ENCODE measurements at regions not wholly inside any gene's neighbourhood (a gene's known extent, or its start where the extent isn't known, plus 50 kb on each side); places are given as distances from the start of the nearest gene placed in this dataset.

- Mint-ChIP-seq H3K4me3 (no peak overlapping the region), H3K4me1 (ENCODE audit: low read depth) (no peaks in the 10 kb centered on the region), H3K36me3 (ENCODE audit: low read depth) (no peaks in the 10 kb centered on the region), H3K9me3 (no peaks in the 10 kb centered on the region), H3K27me3 (ENCODE audit: low read depth) (no peaks in the 10 kb centered on the region), H3K27ac (no peak overlapping the region)
- DNase-seq (ENCODE audit: low spot score), result no peak
These were observed 244.4 kb downstream of the LRRIQ3 start for GRCh38 chr1:73953586-73953985.

- Mint-ChIP-seq H3K36me3 (ENCODE audit: low read depth) (no peaks in the 10 kb centered on the region), H3K4me3 (no peak overlapping the region), H3K4me1 (ENCODE audit: low read depth) (no peaks in the 10 kb centered on the region), H3K9me3 (no peaks in the 10 kb centered on the region), H3K27ac (no peak overlapping the region), H3K27me3 (ENCODE audit: low read depth) (no peaks in the 10 kb centered on the region)
- no peak for DNase-seq (ENCODE audit: low spot score)
These were observed 244.8 kb downstream of the LRRIQ3 start for GRCh38 chr1:73953186-73953585.

DNA sequence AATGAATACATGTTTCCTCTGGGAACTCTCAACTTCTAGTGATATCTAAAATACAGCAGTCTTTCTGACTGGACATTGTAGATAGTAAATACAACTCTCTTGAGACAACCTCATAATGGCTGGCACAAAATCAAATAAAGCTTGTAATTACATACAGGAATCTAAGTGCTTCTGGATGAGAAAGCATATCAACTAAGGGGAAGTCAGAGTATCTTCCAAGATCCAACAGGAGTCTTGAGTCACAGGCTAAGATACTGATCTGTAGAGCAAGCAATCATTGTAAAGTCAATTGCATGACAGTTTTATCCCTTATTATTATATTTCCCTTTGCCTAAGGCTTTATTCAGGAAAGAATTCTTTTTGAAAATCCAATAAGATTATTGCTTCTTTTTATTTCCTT is 249.9 kb downstream of the LRRIQ3 start:
- Mint-ChIP-seq H3K27me3 (ENCODE audit: low read depth) (no peaks in the 10 kb centered on the region), H3K36me3 (ENCODE audit: low read depth) (no peaks in the 10 kb centered on the region), H3K4me3 (no peak overlapping the region), H3K9me3 (no peaks in the 10 kb centered on the region), H3K4me1 (ENCODE audit: low read depth) (no peaks in the 10 kb centered on the region), H3K27ac (no peak overlapping the region)
- no peak for DNase-seq (ENCODE audit: low spot score)

DNA sequence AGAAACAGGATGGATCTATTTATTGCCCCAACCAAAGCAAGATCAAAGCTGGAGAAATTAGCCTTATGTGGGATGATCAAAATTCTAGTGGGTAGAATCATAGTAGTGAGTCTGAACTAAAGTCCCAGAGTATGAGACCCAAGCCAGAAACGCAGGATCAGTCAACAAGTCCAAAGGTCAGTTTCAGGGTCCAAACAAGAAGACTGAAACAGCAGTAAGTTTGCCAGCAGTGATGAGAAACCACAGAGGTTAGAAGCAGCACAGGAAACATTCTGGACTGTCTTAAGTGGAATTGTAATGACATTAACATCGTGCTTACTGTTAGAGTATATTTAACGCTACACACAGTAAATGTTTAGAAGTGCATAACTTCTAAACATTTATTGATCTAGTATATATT is 251.0 kb downstream of the LRRIQ3 start:
- no peak overlapping the region for H3K4me3 Mint-ChIP-seq
- H3K9me3 Mint-ChIP-seq, result no peaks in the 10 kb centered on the region
- DNase-seq (ENCODE audit: low spot score), result no peak
- H3K27ac Mint-ChIP-seq, result no peak overlapping the region
- no peaks in the 10 kb centered on the region for H3K36me3 Mint-ChIP-seq (ENCODE audit: low read depth)
- no peaks in the 10 kb centered on the region for H3K27me3 Mint-ChIP-seq (ENCODE audit: low read depth)
- H3K4me1 Mint-ChIP-seq (ENCODE audit: low read depth), result no peaks in the 10 kb centered on the region

GRCh38 chr1:73943270-73943669 is 254.7 kb downstream of the LRRIQ3 start:
- Mint-ChIP-seq H3K27ac (no peak overlapping the region), H3K27me3 (ENCODE audit: low read depth) (no peaks in the 10 kb centered on the region), H3K4me3 (no peak overlapping the region), H3K9me3 (no peaks in the 10 kb centered on the region), H3K4me1 (ENCODE audit: low read depth) (no peaks in the 10 kb centered on the region), H3K36me3 (ENCODE audit: low read depth) (no peaks in the 10 kb centered on the region)
- DNase-seq (ENCODE audit: low spot score), result no peak

DNA sequence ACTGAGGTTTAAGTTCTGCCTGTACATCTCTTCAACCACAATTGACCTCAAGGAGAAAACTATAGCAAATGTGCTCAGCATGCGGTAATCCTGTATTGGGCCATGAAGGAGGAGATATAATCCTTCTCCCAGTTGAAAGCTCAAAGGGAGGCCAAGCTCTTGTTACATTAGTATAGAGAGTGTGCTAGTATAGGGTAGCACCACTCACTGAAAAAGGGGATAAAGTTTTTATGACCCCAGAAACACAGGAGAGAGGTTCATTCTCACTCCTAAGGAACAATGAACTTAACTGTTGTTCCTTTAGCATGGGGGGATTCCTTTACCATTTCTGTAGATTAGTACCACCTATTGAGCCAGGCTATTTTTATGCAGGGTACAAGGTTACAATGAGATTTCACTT is 267.7 kb downstream of the LRRIQ3 start:
- H3K9me3 Mint-ChIP-seq, result no peaks in the 10 kb centered on the region
- H3K27me3 Mint-ChIP-seq (ENCODE audit: low read depth), result no peaks in the 10 kb centered on the region
- no peak for DNase-seq (ENCODE audit: low spot score)
- no peaks in the 10 kb centered on the region for H3K36me3 Mint-ChIP-seq (ENCODE audit: low read depth)
- no peak overlapping the region for H3K4me3 Mint-ChIP-seq
- H3K27ac Mint-ChIP-seq, result no peak overlapping the region
- H3K4me1 Mint-ChIP-seq (ENCODE audit: low read depth), result no peaks in the 10 kb centered on the region

- no peaks in the 10 kb centered on the region for H3K4me1 Mint-ChIP-seq (ENCODE audit: low read depth)
- H3K36me3 Mint-ChIP-seq (ENCODE audit: low read depth), result no peaks in the 10 kb centered on the region
- no peak overlapping the region for H3K27ac Mint-ChIP-seq
- no peak overlapping the region for H3K4me3 Mint-ChIP-seq
- peaks cover 26% of the 10 kb centered on the region for H3K9me3 Mint-ChIP-seq
- no peaks in the 10 kb centered on the region for H3K27me3 Mint-ChIP-seq (ENCODE audit: low read depth)
- no peak for DNase-seq (ENCODE audit: low spot score)
These were observed 283.0 kb downstream of the LRRIQ3 start for GRCh38 chr1:73914951-73915350.

DNA sequence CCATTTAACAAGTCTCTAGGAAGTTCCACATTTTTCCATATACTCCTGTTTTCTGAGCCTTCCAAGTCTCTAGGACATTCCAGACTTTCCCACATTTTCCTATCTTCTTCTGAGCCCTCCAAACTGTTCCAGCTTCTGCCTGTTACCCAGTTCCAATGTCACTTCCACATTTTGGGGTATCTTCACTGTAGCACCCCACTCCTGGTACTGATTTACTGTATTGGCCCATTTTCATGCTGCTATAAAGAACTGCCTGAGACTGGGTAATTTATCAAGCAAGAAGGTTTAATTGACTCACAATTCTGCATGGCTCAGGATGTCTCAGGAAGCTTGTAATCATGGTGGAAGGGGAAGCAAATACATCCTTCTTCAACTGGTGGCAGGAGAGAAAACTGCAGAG is 285.0 kb downstream of the LRRIQ3 start:
- no peaks in the 10 kb centered on the region for H3K36me3 Mint-ChIP-seq (ENCODE audit: low read depth)
- no peaks in the 10 kb centered on the region for H3K27me3 Mint-ChIP-seq (ENCODE audit: low read depth)
- H3K4me1 Mint-ChIP-seq (ENCODE audit: low read depth), result no peaks in the 10 kb centered on the region
- no peak for DNase-seq (ENCODE audit: low spot score)
- H3K4me3 Mint-ChIP-seq, result no peak overlapping the region
- peaks cover 26% of the 10 kb centered on the region for H3K9me3 Mint-ChIP-seq
- no peak overlapping the region for H3K27ac Mint-ChIP-seq

GRCh38 chr1:73911849-73912248 is 286.1 kb downstream of the LRRIQ3 start:
- H3K9me3 Mint-ChIP-seq, result peaks cover 26% of the 10 kb centered on the region
- no peak overlapping the region for H3K4me3 Mint-ChIP-seq
- no peaks in the 10 kb centered on the region for H3K36me3 Mint-ChIP-seq (ENCODE audit: low read depth)
- no peak for DNase-seq (ENCODE audit: low spot score)
- no peaks in the 10 kb centered on the region for H3K4me1 Mint-ChIP-seq (ENCODE audit: low read depth)
- no peaks in the 10 kb centered on the region for H3K27me3 Mint-ChIP-seq (ENCODE audit: low read depth)
- no peak overlapping the region for H3K27ac Mint-ChIP-seq

GRCh38 chr1:73910466-73910865 is 287.5 kb downstream of the LRRIQ3 start:
- no peaks in the 10 kb centered on the region for H3K27me3 Mint-ChIP-seq (ENCODE audit: low read depth)
- no peak for DNase-seq (ENCODE audit: low spot score)
- no peak overlapping the region for H3K4me3 Mint-ChIP-seq
- H3K4me1 Mint-ChIP-seq (ENCODE audit: low read depth), result no peaks in the 10 kb centered on the region
- H3K27ac Mint-ChIP-seq, result no peak overlapping the region
- peaks cover 26% of the 10 kb centered on the region for H3K9me3 Mint-ChIP-seq
- H3K36me3 Mint-ChIP-seq (ENCODE audit: low read depth), result no peaks in the 10 kb centered on the region

GRCh38 chr1:73910062-73910461 is 287.9 kb downstream of the LRRIQ3 start:
- no peak overlapping the region for H3K27ac Mint-ChIP-seq
- no peak overlapping the region for H3K4me3 Mint-ChIP-seq
- no peaks in the 10 kb centered on the region for H3K4me1 Mint-ChIP-seq (ENCODE audit: low read depth)
- H3K27me3 Mint-ChIP-seq (ENCODE audit: low read depth), result no peaks in the 10 kb centered on the region
- peaks cover 26% of the 10 kb centered on the region for H3K9me3 Mint-ChIP-seq
- no peak for DNase-seq (ENCODE audit: low spot score)
- H3K36me3 Mint-ChIP-seq (ENCODE audit: low read depth), result no peaks in the 10 kb centered on the region

DNA sequence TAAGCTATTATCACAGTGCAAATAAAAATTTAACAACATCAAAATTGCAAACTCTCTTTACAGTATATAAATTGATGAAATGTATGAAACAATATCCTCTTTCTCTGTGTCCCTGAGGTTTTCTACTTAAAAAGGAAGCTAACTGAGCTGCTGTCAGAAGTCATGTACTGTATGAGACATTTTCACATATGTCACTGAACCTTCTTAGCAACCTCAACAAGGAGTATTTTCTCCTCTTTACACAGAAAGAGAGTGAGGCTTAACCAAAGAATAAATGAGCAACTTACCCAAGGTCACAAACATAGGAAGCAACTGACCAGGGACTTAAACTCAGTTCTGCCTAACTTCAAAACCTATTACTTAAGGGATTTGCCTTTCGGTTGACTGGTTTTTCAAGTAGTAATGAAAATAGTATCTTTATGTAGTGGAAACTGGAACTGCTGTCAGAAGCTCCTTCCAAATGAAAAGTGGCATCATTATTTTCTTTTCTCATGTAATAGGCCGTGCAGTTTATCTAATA is 288.9 kb downstream of the LRRIQ3 start:
- DNase-seq (ENCODE audit: low spot score), result no peak
- no peaks in the 10 kb centered on the region for H3K4me1 Mint-ChIP-seq (ENCODE audit: low read depth)
- no peaks in the 10 kb centered on the region for H3K36me3 Mint-ChIP-seq (ENCODE audit: low read depth)
- no peak overlapping the region for H3K27ac Mint-ChIP-seq
- H3K4me3 Mint-ChIP-seq, result no peak overlapping the region
- H3K27me3 Mint-ChIP-seq (ENCODE audit: low read depth), result no peaks in the 10 kb centered on the region
- peaks cover 26% of the 10 kb centered on the region for H3K9me3 Mint-ChIP-seq

DNA sequence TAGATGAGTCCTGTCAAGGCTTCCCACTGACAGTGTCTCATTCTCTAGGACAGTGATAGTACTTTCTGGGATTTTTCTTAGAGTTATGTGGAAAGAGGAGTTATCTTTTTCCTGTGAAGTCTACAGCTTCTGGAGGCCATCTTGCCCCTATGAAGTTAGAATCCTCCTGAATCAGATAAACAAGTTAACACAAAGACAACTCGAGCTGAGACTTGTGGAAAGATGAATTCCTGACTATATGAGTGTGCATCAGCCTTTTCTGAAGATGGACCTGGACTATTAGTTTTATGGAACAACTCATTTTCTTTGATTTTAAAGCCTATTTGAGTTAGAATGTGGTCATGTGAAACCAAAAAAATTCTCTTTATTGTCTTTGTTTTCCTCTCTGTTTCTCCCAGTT is 290.9 kb downstream of the LRRIQ3 start:
- no peak overlapping the region for H3K27ac Mint-ChIP-seq
- H3K4me3 Mint-ChIP-seq, result no peak overlapping the region
- DNase-seq (ENCODE audit: low spot score), result no peak
- H3K36me3 Mint-ChIP-seq (ENCODE audit: low read depth), result no peaks in the 10 kb centered on the region
- peaks cover 12% of the 10 kb centered on the region for H3K9me3 Mint-ChIP-seq
- H3K4me1 Mint-ChIP-seq (ENCODE audit: low read depth), result no peaks in the 10 kb centered on the region
- H3K27me3 Mint-ChIP-seq (ENCODE audit: low read depth), result no peaks in the 10 kb centered on the region

DNA sequence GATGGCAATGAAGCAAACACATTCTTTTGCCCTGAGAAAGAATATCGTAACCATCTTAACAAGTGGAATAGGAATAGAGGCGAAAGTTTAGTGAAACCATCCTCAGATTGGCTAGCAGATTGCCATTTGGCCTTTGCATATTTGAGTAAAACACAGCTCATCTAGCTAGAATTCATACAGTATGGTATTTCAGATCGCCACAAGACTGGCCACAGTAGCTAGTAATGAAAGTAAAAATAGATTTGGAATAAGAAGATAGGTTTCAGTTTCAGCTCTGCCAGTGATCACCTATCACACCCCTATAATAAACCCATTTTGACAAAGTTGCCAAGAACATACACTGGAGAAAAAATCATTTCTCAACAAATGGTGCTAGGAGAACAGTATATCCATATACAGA is 294.9 kb downstream of the LRRIQ3 start:
- no peak overlapping the region for H3K4me3 Mint-ChIP-seq
- no peak overlapping the region for H3K27ac Mint-ChIP-seq
- H3K36me3 Mint-ChIP-seq (ENCODE audit: low read depth), result no peaks in the 10 kb centered on the region
- DNase-seq (ENCODE audit: low spot score), result no peak
- H3K9me3 Mint-ChIP-seq, result no peaks in the 10 kb centered on the region
- H3K4me1 Mint-ChIP-seq (ENCODE audit: low read depth), result no peaks in the 10 kb centered on the region
- H3K27me3 Mint-ChIP-seq (ENCODE audit: low read depth), result no peaks in the 10 kb centered on the region

- Mint-ChIP-seq H3K36me3 (ENCODE audit: low read depth) (no peaks in the 10 kb centered on the region), H3K9me3 (no peaks in the 10 kb centered on the region), H3K27me3 (ENCODE audit: low read depth) (no peaks in the 10 kb centered on the region), H3K4me3 (no peak overlapping the region), H3K4me1 (ENCODE audit: low read depth) (no peaks in the 10 kb centered on the region), H3K27ac (no peak overlapping the region)
- no peak for DNase-seq (ENCODE audit: low spot score)
These were observed 296.2 kb downstream of the LRRIQ3 start for GRCh38 chr1:73901738-73902137.

All from T-helper 2 cell treated with Interferon-gamma antibody and Interleukin-4, amounts not matched to agents 5 μg/mL and 100 μg/mL, for 36 hours (primary cell).